GM19328 (cell line): ENCODE measurements at regions not wholly inside any gene's neighbourhood (a gene's known extent, or its start where the extent isn't known, plus 50 kb on each side); places are given as distances from the start of the nearest gene placed in this dataset.

Source experiments
- ATAC-seq: cut with Tn5 transposase; IDR thresholded peaks from one replicate; pipeline ENCODE4 v1.9.1; 2021; ENCODE audit warnings: mild to moderate bottlenecking, moderate library complexity; ENCODE audit not compliant: unreplicated experiment

DNA sequence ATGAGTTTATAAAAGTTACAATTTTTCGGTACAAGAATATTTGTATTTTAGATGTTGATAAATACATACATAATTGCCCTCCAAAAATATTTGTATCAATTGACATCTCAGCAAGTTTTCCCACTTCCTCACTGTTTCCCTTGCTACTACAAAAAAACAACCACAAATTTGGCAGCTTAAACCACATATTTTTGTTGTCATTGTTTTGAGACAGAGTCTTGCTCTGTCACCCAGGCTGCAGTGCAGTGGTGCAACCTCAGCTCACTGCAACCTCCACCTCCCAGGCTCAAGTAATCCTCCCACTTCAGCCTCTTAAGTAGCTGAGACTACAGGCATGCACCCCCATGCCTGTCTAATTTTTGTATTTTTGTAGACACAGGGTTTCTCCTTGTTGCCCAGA lies 162.8 kb upstream of the RARB start:
- no peak for ATAC-seq

DNA sequence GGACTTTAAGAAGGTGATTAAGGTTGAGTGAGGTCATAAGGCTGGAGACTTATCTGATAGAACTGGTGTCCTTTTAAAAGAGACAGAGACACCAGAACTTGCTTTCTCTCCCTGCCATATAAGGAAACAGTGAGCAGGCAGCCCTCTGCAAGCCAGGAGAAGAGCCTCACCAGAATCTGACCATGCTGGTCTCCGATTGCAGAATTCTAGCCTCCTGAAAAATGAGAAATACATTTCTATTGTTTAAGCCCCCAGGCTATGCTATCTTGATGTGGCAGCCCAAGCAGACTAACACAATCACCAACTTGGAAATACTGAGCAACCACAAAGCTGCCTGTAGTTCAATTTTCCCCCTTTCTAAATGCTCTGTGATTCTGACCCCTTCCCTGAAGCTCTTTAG lies 161.4 kb upstream of the RARB start:
- no peak for ATAC-seq

GRCh38 chr3:25272090-25272489 lies 156.0 kb upstream of the RARB start:
- ATAC-seq, result no peak

- no peak for ATAC-seq
Observed at GRCh38 chr3:25273582-25274171, 154.4 kb upstream of the RARB start.

DNA sequence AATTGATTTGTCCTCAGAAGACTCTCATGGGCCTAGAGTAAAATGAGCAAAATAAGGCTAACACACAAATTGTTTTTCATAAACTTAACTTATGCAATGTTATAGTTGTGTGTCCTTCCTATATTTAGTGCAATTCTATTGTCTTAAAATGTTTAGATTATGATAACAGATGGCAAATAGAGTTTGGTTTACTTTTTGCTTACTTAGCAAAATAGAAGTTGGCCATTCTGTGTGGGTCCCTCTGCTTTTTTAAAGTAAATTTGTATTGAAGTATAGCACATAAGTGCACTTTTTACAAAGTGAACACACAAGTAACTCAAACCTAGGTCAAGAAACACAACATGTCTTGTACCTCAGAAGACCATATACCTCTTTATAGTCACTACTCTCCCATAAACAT lies 150.6 kb upstream of the RARB start:
- no peak for ATAC-seq

GRCh38 chr3:25281041-25281731 lies 146.9 kb upstream of the RARB start:
- no peak for ATAC-seq

DNA sequence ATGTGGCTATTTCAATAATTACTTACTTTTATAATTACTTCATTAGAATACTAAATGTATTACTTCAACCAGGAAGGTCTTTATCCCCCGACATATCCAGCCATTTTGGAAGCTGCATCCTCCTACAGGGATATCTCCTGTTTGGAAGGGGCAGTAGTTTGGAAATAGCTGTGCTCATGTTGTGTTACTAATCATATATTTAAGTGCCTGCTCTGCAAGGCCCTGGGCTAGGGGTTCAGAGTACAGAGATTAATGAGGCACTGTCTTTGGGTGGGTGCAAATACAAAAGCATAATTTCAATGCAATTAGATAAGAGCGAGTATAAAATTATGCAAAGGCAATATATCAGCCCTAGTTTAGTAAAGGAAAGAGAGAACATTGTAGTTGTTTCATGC lies 146.3 kb upstream of the RARB start:
- no peak for ATAC-seq

DNA sequence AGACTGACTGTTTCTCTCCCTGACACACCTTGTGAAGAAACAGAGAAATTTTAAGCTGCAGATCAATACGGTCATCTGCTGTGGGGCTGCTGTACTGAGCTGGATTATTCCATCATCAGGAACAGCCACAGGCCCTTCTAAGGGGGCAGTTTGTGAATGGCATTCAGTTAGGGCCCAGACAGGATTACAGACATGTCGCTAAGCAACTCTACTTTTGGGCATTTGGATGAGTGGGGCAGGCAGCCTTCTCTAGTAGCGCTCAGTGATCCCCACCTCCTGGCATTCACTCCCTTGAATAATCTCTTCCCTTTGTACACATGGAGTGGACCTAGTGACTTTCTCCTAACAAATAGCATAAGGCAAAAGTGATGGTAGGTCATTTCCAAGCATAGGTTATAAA lies 144.4 kb upstream of the RARB start:
- ATAC-seq, result no peak

- no peak for ATAC-seq
Observed at GRCh38 chr3:25284249-25284648, 143.8 kb upstream of the RARB start.

DNA sequence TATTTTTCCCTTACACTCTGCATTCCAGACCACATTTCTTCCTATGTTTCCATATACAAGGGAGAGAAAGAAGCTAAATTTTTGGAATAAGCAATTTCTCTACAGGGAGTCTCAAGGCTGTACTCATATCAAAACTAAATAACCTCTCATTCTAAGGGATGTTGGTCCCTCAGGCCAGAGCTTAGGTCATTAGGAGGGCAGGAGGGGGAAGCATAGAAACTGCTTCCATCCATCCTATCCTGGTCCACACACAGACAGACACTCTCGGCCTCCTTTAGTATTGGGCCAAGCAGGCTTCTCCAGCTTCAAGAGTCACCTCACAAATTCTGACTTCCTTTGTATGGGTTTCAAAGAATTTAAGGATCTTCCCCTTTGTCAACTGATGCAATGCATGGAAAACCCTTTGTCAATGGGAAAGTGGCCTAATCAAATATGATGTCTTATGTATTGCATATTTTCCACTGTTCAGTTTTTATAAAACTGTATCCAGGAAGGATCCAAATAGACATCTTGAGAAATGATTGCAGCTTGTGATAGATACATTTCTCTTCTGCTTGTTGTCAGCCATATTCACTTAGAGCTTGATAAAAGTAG lies 140.7 kb upstream of the RARB start:
- ATAC-seq, result no peak

DNA sequence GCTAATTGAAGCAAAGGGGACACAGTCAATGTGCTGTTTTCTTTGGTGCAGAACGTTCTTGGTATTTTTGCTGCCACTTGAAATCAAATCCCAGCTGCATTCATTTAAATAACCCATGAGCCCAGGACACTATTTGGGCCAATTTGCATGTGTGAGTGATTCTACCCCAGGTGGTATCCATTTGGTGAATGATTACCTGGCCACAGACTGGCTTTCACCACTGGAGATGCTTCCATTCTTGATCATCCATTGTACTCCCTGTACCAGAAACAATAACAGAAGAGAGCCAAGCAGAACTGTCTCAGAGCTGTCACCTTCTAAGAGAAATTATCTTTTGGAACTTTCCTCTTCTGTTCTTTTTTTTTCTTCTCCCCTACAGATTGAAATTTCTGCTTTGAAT lies 139.7 kb upstream of the RARB start:
- ATAC-seq, result no peak

- no peak for ATAC-seq
Observed at GRCh38 chr3:25289156-25289555, 138.9 kb upstream of the RARB start.

DNA sequence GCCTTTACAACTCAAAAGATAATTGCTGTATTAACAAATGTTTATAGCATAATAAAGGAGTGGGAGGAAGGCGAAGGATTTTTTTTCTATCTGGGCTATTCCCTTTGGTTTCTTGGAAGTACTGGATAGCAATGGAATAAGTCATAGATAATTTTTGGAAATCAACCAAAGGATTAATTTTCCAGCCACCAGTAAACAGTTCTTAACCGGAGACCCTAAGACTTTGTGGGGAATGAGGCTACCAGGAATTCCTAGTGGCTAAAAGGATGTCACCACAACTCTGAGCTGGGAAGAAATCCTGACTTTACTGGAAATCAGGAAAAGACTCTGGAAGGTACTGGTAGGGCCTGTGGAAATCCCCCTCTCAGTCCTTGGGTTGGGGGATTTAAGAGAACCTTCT lies 138.4 kb upstream of the RARB start:
- no peak for ATAC-seq

- no peak for ATAC-seq
Observed at GRCh38 chr3:25291481-25291905, 136.6 kb upstream of the RARB start.

GRCh38 chr3:25292036-25292435 lies 136.0 kb upstream of the RARB start:
- ATAC-seq, result no peak

- ATAC-seq, result no peak
Observed at GRCh38 chr3:25292595-25292994, 135.5 kb upstream of the RARB start.

GRCh38 chr3:25293736-25294135 lies 134.3 kb upstream of the RARB start:
- no peak for ATAC-seq

DNA sequence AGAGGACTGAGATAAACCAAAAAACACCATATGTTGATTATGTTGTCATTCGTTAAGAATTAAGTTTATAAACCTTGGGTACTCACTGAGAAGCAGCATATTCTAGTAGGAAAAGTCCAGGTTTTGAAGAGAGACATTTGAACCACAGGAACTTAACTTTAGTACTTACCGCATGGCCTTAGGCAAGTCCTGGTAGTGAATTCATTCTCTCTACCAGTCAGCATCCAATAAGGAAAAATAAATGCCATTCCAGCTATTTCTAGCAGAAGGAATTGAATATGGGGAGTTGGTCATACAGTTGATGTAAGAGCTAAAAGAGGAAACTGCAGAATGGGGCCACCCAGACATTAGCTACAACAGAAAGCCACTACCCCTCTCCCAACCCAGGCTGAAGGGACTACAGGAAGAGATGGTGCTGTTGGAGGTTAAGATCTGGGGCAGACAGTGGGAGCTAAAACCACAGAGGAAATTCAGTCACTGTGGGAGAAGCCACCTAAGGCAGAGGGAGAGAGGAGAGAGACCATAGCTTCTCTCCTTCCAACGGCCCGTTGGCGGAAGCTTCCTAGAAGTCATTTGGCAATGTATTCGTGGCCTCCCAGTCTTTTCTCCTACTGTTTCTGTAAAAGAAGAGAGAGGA lies 133.8 kb upstream of the RARB start:
- no peak for ATAC-seq

DNA sequence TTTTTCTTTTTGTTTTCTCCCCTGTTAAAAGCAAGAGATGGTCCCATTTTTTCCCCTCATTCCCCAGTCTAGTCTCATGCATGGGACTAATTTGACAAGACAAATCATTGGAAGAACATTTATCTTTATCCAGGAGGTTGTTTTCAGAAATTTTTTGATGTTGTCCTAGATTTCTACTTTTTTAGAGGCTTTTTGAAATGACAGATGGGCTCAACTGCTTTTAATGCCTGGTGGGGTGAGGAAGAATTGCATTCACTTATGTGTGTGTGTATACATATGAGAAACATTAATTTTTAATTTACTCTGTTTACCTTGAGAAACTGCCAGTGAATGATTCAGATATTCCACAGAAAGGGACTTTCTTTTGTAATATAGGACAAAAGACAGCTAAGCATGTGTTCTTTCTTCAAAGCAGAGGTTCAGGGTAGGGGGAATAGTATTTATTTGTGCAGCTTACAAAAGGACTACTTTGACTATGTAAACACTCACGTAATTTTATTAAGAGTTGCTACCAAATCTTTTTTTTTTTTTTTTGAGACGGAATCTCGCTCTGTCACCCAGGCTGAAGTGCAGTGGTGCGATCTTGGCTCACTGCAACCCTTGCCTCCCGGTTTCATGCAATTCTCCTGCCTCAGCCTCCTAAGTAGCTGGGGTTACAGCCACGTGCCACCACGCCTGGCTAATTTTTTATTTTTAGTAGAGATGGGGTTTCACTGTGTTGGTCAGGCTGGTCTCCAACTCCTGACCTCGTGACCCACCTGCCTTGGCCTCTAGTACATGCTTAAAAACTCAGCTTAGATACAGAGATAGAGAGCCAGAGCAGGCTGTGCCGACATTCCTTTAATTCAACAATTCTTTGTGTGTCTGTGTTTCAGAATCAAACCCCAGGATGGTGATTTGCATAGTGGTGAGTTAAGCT lies 130.1 kb upstream of the RARB start:
- ATAC-seq, result no peak

GRCh38 chr3:25300141-25300540 lies 127.9 kb upstream of the RARB start:
- no peak for ATAC-seq

GRCh38 chr3:25304916-25305315 lies 123.1 kb upstream of the RARB start:
- ATAC-seq, result no peak
